ENCODE measurements at regions not wholly inside any gene's neighbourhood (a gene's known extent, or its start where the extent isn't known, plus 50 kb on each side); places are given as distances from the start of the nearest gene placed in this dataset.
"Not testable (repeated sequence)": the region's sequence is repeated elsewhere in the genome, so short reads cannot be mapped to it uniquely, and the experiment has no call there.

GRCh38 chr3:6467186-6467585 is 393.7 kb upstream of the GRM7 start:
- no peak for DNase-seq (ENCODE audit: low read depth in 1 of 2, low spot score in 1 of 2)

- no peak for DNase-seq (ENCODE audit: low read depth in 1 of 2, low spot score in 1 of 2)
Measured at GRCh38 chr3:6468589-6468988, 392.3 kb upstream of the GRM7 start.

- no peak for DNase-seq (ENCODE audit: low read depth in 1 of 2, low spot score in 1 of 2)
Measured at GRCh38 chr3:6471744-6472143, 389.2 kb upstream of the GRM7 start.

- not testable (repeated sequence) for DNase-seq (ENCODE audit: low read depth in 1 of 2, low spot score in 1 of 2)
Measured at GRCh38 chr3:6490487-6491327, 370.2 kb upstream of the GRM7 start.

GRCh38 chr3:6491768-6492167 is 369.1 kb upstream of the GRM7 start:
- DNase-seq (ENCODE audit: low read depth in 1 of 2, low spot score in 1 of 2) = no peak

GRCh38 chr3:6492306-6492705 is 368.6 kb upstream of the GRM7 start:
- DNase-seq (ENCODE audit: low read depth in 1 of 2, low spot score in 1 of 2) = no peak

- DNase-seq (ENCODE audit: low read depth in 1 of 2, low spot score in 1 of 2) = not testable (repeated sequence)
Measured at GRCh38 chr3:6498944-6499343, 362.0 kb upstream of the GRM7 start.

GRCh38 chr3:6504347-6504746 is 356.6 kb upstream of the GRM7 start:
- DNase-seq (ENCODE audit: low read depth in 1 of 2, low spot score in 1 of 2) = no peak

- DNase-seq (ENCODE audit: low read depth in 1 of 2, low spot score in 1 of 2) = no peak
Measured at GRCh38 chr3:6504834-6505233, 356.1 kb upstream of the GRM7 start.

- no peak for DNase-seq (ENCODE audit: low read depth in 1 of 2, low spot score in 1 of 2)
Measured at GRCh38 chr3:6508410-6508759, 352.5 kb upstream of the GRM7 start.

- DNase-seq (ENCODE audit: low read depth in 1 of 2, low spot score in 1 of 2) = no peak
Measured at GRCh38 chr3:6509576-6509975, 351.3 kb upstream of the GRM7 start.

- DNase-seq (ENCODE audit: low read depth in 1 of 2, low spot score in 1 of 2) = no peak
Measured at GRCh38 chr3:6510713-6511112, 350.2 kb upstream of the GRM7 start.

- DNase-seq (ENCODE audit: low read depth in 1 of 2, low spot score in 1 of 2) = no peak
Measured at GRCh38 chr3:6512172-6512800, 348.6 kb upstream of the GRM7 start.

GRCh38 chr3:6516143-6516542 is 344.8 kb upstream of the GRM7 start:
- DNase-seq (ENCODE audit: low read depth in 1 of 2, low spot score in 1 of 2) = no peak

GRCh38 chr3:6516694-6517093 is 344.2 kb upstream of the GRM7 start:
- no peak for DNase-seq (ENCODE audit: low read depth in 1 of 2, low spot score in 1 of 2)

- DNase-seq (ENCODE audit: low read depth in 1 of 2, low spot score in 1 of 2) = no peak
Measured at GRCh38 chr3:6518709-6519345, 342.1 kb upstream of the GRM7 start.

GRCh38 chr3:6521369-6522113 is 339.4 kb upstream of the GRM7 start:
- DNase-seq (ENCODE audit: low read depth in 1 of 2, low spot score in 1 of 2) = no peak

GRCh38 chr3:6522191-6522590 is 338.7 kb upstream of the GRM7 start:
- no peak for DNase-seq (ENCODE audit: low read depth in 1 of 2, low spot score in 1 of 2)

- no peak for DNase-seq (ENCODE audit: low read depth in 1 of 2, low spot score in 1 of 2)
Measured at GRCh38 chr3:6523043-6523442, 337.9 kb upstream of the GRM7 start.

GRCh38 chr3:6524479-6524878 is 336.4 kb upstream of the GRM7 start:
- DNase-seq (ENCODE audit: low read depth in 1 of 2, low spot score in 1 of 2) = no peak

- no peak for DNase-seq (ENCODE audit: low read depth in 1 of 2, low spot score in 1 of 2)
Measured at GRCh38 chr3:6526321-6526720, 334.6 kb upstream of the GRM7 start.

GRCh38 chr3:6526861-6527260 is 334.1 kb upstream of the GRM7 start:
- DNase-seq (ENCODE audit: low read depth in 1 of 2, low spot score in 1 of 2) = no peak
